Stimulated activated CD4-positive, alpha-beta T cell treated with anti-CD3 and anti-CD28 coated beads, Interleukin-4, amount 100 ng/mL, for 1 hour (primary cell): ENCODE measurements at regions not wholly inside any gene's neighbourhood (a gene's known extent, or its start where the extent isn't known, plus 50 kb on each side); places are given as distances from the start of the nearest gene placed in this dataset.
"Not testable (repeated sequence)": the region's sequence is repeated elsewhere in the genome, so short reads cannot be mapped to it uniquely, and the experiment has no call there.

Source experiments
- DNase-seq: peaks from one replicate; pipeline ENCODE4 v3.0.0-alpha.2; 2020

- DNase-seq: no peak
These were observed 148.4 kb upstream of the RAB6C start for GRCh38 chr2:129831018-129831417.

GRCh38 chr2:129833465-129833864 lies 146.0 kb upstream of the RAB6C start:
- DNase-seq: not testable (repeated sequence)

GRCh38 chr2:129847043-129847442 lies 132.4 kb upstream of the RAB6C start:
- no peak for DNase-seq

GRCh38 chr2:129849559-129850160 lies 129.8 kb upstream of the RAB6C start:
- no peak for DNase-seq

- DNase-seq: no peak
These were observed 122.3 kb upstream of the RAB6C start for GRCh38 chr2:129857200-129857599.

GRCh38 chr2:129859175-129859574 lies 120.3 kb upstream of the RAB6C start:
- no peak for DNase-seq

GRCh38 chr2:129860088-129860487 lies 119.4 kb upstream of the RAB6C start:
- no peak for DNase-seq

- no peak for DNase-seq
These were observed 117.7 kb upstream of the RAB6C start for GRCh38 chr2:129861666-129862288.

- DNase-seq: no peak
These were observed 116.8 kb upstream of the RAB6C start for GRCh38 chr2:129862668-129863067.

GRCh38 chr2:129863350-129863749 lies 116.1 kb upstream of the RAB6C start:
- DNase-seq: no peak

- DNase-seq: no peak
These were observed 114.7 kb upstream of the RAB6C start for GRCh38 chr2:129864719-129865118.

GRCh38 chr2:129865976-129866375 lies 113.5 kb upstream of the RAB6C start:
- DNase-seq: no peak

GRCh38 chr2:129866391-129866790 lies 113.1 kb upstream of the RAB6C start:
- no peak for DNase-seq

GRCh38 chr2:129868151-129868550 lies 111.3 kb upstream of the RAB6C start:
- no peak for DNase-seq

- DNase-seq: no peak
These were observed 108.7 kb upstream of the RAB6C start for GRCh38 chr2:129870685-129871241.

GRCh38 chr2:129872446-129872845 lies 107.0 kb upstream of the RAB6C start:
- DNase-seq: no peak

GRCh38 chr2:129876541-129876940 lies 102.9 kb upstream of the RAB6C start:
- DNase-seq: no peak

GRCh38 chr2:129877289-129877741 lies 102.2 kb upstream of the RAB6C start:
- DNase-seq: peak; percentile 83

GRCh38 chr2:129877795-129878775 lies 101.4 kb upstream of the RAB6C start:
- DNase-seq: no peak

- DNase-seq: no peak
These were observed 99.8 kb upstream of the RAB6C start for GRCh38 chr2:129879614-129880180.

- no peak for DNase-seq
These were observed 99.2 kb upstream of the RAB6C start for GRCh38 chr2:129880309-129880708.

- DNase-seq: no peak
These were observed 98.5 kb upstream of the RAB6C start for GRCh38 chr2:129880971-129881370.
